ENCODE measurements at regions not wholly inside any gene's neighbourhood (a gene's known extent, or its start where the extent isn't known, plus 50 kb on each side); places are given as distances from the start of the nearest gene placed in this dataset.

DNA sequence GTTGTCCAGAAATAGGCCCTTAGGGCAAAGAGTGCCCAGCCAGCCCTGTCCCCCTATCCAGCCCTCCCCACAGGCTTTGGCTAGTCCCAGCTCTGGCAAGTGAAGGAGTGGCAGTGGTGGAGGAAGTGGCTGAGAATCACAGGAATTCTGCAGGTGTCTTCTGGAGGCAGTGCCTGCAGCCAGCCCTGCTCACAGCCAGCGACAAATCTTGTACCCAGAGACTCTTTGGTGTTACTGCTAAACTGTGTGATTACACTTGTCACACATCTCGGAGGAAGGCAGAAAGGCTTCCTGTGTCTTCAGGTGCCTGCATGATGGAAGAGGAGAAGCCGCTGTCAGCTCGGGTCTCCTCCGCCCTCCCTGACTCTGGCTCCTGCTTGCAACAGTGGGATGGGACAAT, 71.6 kb upstream of the GRIK3 start:
- TF ChIP-seq CTCF (conservative IDR thresholded peaks at IDR 0.05 in 1 of 2, IDR thresholded peaks at IDR 0.05 in 1 of 2; ENCODE audit: extremely low read depth in 1 of 2, insufficient read depth in 1 of 2, low read depth in 1 of 2, low read length in 2 of 2), result no peak
- TF ChIP-seq EZH2 (IDR thresholded peaks at IDR 0.05; ENCODE audit: borderline replicate concordance, low read length), result no peak
